H9 (cell line): ENCODE measurements at regions not wholly inside any gene's neighbourhood (a gene's known extent, or its start where the extent isn't known, plus 50 kb on each side); places are given as distances from the start of the nearest gene placed in this dataset. TPM values are rescaled to one million over a fixed set of nuclear protein-coding genes. Genes with fewer than 3 reads are reported as not detected.

Experiments used
- DNase-seq: peaks from one replicate; pipeline ENCODE4 v3.0.0-alpha.2; 2017
- H2AFZ ChIP-seq: one replicate; pipeline ENCODE4 v1.6.1; 2013; ENCODE audit warnings: mild to moderate bottlenecking, low read length, control low read depth, moderate library complexity
- H2AK5ac ChIP-seq: 2 replicates; pipeline ENCODE4 v1.6.1; 2013; ENCODE audit warnings: low read length, control low read depth, mixed read lengths; ENCODE audit not compliant: insufficient read length
- H2BK120ac ChIP-seq: one replicate; pipeline ENCODE4 v1.6.1; 2013; ENCODE audit warnings: low read depth, mild to moderate bottlenecking, low read length, control low read depth, inconsistent platforms; ENCODE audit not compliant: poor library complexity, severe bottlenecking
- H2BK12ac ChIP-seq: 2 replicates; pipeline ENCODE4 v1.6.1; 2013; ENCODE audit warnings: low read length, control low read depth, mixed read lengths, low read depth; ENCODE audit not compliant: insufficient read length
- H2BK15ac ChIP-seq: 2 replicates; pipeline ENCODE4 v1.6.1; 2013; ENCODE audit warnings: low read depth, low read length, control low read depth
- H2BK20ac ChIP-seq: one replicate; pipeline ENCODE4 v1.6.1; 2013; ENCODE audit warnings: low read depth, mild to moderate bottlenecking, low read length, control low read depth, inconsistent platforms; ENCODE audit not compliant: poor library complexity, severe bottlenecking
- H2BK5ac ChIP-seq: 2 replicates; pipeline ENCODE4 v1.6.1; 2013; ENCODE audit warnings: low read length, control low read depth, mixed read lengths; ENCODE audit not compliant: insufficient read length
- H3K14ac ChIP-seq: 2 replicates; pipeline ENCODE4 v1.6.1; 2013; ENCODE audit warnings: low read length, control low read depth; ENCODE audit not compliant: insufficient read depth
- H3K18ac ChIP-seq: 2 replicates; pipeline ENCODE4 v1.6.1; 2013; ENCODE audit warnings: low read depth, mild to moderate bottlenecking, mixed read lengths, low read length, control low read depth; ENCODE audit not compliant: insufficient read length
- H3K23ac ChIP-seq: 2 replicates; pipeline ENCODE4 v1.6.1; 2013; ENCODE audit warnings: low read length, control low read depth, mixed read lengths, low read depth; ENCODE audit not compliant: insufficient read length
- H3K23me2 ChIP-seq: 2 replicates; pipeline ENCODE4 v1.6.1; 2013; ENCODE audit warnings: low read depth, mild to moderate bottlenecking, mixed read lengths, low read length, control low read depth; ENCODE audit not compliant: insufficient read length, poor library complexity, severe bottlenecking
- H3K27ac ChIP-seq: 2 replicates; pipeline ENCODE4 v1.5.1; 2013; ENCODE audit warnings: low read length, control low read depth, mixed read lengths, low read depth; ENCODE audit not compliant: insufficient read length
- H3K27me3 ChIP-seq: 2 replicates; pipeline ENCODE4 v1.6.1; 2013; ENCODE audit warnings: low read length, control low read depth, inconsistent platforms; ENCODE audit not compliant: insufficient read depth
- H3K4ac ChIP-seq: 2 replicates; pipeline ENCODE4 v1.6.1; 2013; ENCODE audit warnings: low read depth, mild to moderate bottlenecking, control low read depth, inconsistent platforms, low read length, moderate library complexity
- H3K4me1 ChIP-seq: 2 replicates; pipeline ENCODE4 v1.6.1; 2013; ENCODE audit warnings: low read length, control low read depth, inconsistent platforms; ENCODE audit not compliant: insufficient read depth
- H3K4me2 ChIP-seq: 2 replicates; pipeline ENCODE4 v1.6.1; 2013; ENCODE audit warnings: low read length, control low read depth, mixed read lengths; ENCODE audit not compliant: insufficient read length, insufficient read depth
- H3K56ac ChIP-seq: 2 replicates; pipeline ENCODE4 v1.6.1; 2013; ENCODE audit warnings: low read depth, mild to moderate bottlenecking, mixed read lengths, low read length, control low read depth; ENCODE audit not compliant: insufficient read length
- H3K79me1 ChIP-seq: 2 replicates; pipeline ENCODE4 v1.6.1; 2013; ENCODE audit warnings: low read depth, mild to moderate bottlenecking, moderate library complexity, low read length, control low read depth, inconsistent platforms; ENCODE audit not compliant: insufficient read depth, poor library complexity, severe bottlenecking
- H3K79me2 ChIP-seq: 2 replicates; pipeline ENCODE4 v1.6.1; 2013; ENCODE audit warnings: low read length, control low read depth, inconsistent platforms; ENCODE audit not compliant: insufficient read depth
- H3K9ac ChIP-seq: 2 replicates; pipeline ENCODE4 v1.6.1; 2013; ENCODE audit warnings: low read length, control low read depth, mixed read lengths; ENCODE audit not compliant: insufficient read length; ENCODE audit errors: extremely low read depth
- H3K9me3 ChIP-seq: one replicate; pipeline ENCODE4 v1.6.1; 2013; ENCODE audit warnings: low read depth, low read length, inconsistent platforms; ENCODE audit not compliant: control insufficient read depth
- H3T11ph ChIP-seq: one replicate; pipeline ENCODE4 v1.6.1; 2013; ENCODE audit warnings: mild to moderate bottlenecking, low read length, control low read depth, inconsistent platforms
- H4K20me1 ChIP-seq: one replicate; pipeline ENCODE4 v1.6.1; 2013; ENCODE audit not compliant: control insufficient read depth, insufficient read length, insufficient read depth
- H4K5ac ChIP-seq: 2 replicates; pipeline ENCODE4 v1.6.1; 2013; ENCODE audit warnings: low read depth, mild to moderate bottlenecking, mixed read lengths, low read length, control low read depth; ENCODE audit not compliant: insufficient read length
- H4K8ac ChIP-seq: replicated peaks from 2 replicates; pipeline ENCODE4 v1.6.1; 2013; ENCODE audit warnings: low read length, control low read depth, mixed read lengths, low read depth; ENCODE audit not compliant: insufficient read length
- H4K91ac ChIP-seq: 2 replicates; pipeline ENCODE4 v1.6.1; 2013; ENCODE audit warnings: low read depth, mild to moderate bottlenecking, moderate library complexity, mixed read lengths, low read length, control low read depth; ENCODE audit not compliant: insufficient read length
- H3K27ac Mint-ChIP-seq, 3 experiments: 2 replicates in 2 of 3; 3 replicates in 1 of 3; pipeline ENCODE4 v1.8.0; 2020 to 2021; ENCODE audit warnings: mixed read lengths in 3 of 3, mild to moderate bottlenecking in 1 of 3, moderate library complexity in 1 of 3
- H3K27me3 Mint-ChIP-seq: 2 replicates; pipeline ENCODE4 v1.8.0; 2021; ENCODE audit warnings: low read depth, mild to moderate bottlenecking, moderate library complexity, mixed read lengths
- H3K36me3 Mint-ChIP-seq, 3 experiments: 2 replicates in 2 of 3; 3 replicates in 1 of 3; pipeline ENCODE4 v1.8.0; 2020 to 2021; ENCODE audit warnings: low read depth in 3 of 3, mixed read lengths in 3 of 3; ENCODE audit not compliant: insufficient read depth in 1 of 3
- H3K4me1 Mint-ChIP-seq, 2 experiments: 2 replicates each; pipeline ENCODE4 v1.8.0; 2020; ENCODE audit warnings: mixed read lengths in 2 of 2
- H3K4me3 Mint-ChIP-seq, 2 experiments: 2 replicates in 1 of 2; 3 replicates in 1 of 2; pipeline ENCODE4 v1.8.0; 2020 to 2021; ENCODE audit warnings: mild to moderate bottlenecking in 2 of 2, mixed read lengths in 2 of 2, moderate library complexity in 1 of 2
- H3K9me3 Mint-ChIP-seq, 2 experiments: 2 replicates in 1 of 2; 3 replicates in 1 of 2; pipeline ENCODE4 v1.8.0; 2020; ENCODE audit warnings: mild to moderate bottlenecking in 2 of 2, mixed read lengths in 2 of 2, moderate library complexity in 1 of 2
- CTCF ChIP-seq: fragments of 200-600 bp; sonication (generic); conservative IDR thresholded peaks from 3 replicates; pipeline ENCODE4 v1.8.0; 2021; ENCODE audit warnings: antibody characterized with exemption, mild to moderate bottlenecking
- WGBS: extraction: QIAGEN DNeasy Blood & Tissue Kit; methylation state at CpG from one replicate; pipeline ENCODE4 v1.1.7; 2013; ENCODE audit warnings: missing lambda C conversion rate, low lambda C conversion rate, mixed read lengths; ENCODE audit not compliant: insufficient read length; ENCODE audit errors: extremely low coverage; 5-methylcytosine and 5-hydroxymethylcytosine counted together
- microRNA-seq: library from miRNA; unstranded; fragments of <30 nt; microRNA quantifications from one replicate; pipeline ENCODE4, GENCODE V29; 2020; ENCODE audit warnings: borderline microRNAs expressed

DNA sequence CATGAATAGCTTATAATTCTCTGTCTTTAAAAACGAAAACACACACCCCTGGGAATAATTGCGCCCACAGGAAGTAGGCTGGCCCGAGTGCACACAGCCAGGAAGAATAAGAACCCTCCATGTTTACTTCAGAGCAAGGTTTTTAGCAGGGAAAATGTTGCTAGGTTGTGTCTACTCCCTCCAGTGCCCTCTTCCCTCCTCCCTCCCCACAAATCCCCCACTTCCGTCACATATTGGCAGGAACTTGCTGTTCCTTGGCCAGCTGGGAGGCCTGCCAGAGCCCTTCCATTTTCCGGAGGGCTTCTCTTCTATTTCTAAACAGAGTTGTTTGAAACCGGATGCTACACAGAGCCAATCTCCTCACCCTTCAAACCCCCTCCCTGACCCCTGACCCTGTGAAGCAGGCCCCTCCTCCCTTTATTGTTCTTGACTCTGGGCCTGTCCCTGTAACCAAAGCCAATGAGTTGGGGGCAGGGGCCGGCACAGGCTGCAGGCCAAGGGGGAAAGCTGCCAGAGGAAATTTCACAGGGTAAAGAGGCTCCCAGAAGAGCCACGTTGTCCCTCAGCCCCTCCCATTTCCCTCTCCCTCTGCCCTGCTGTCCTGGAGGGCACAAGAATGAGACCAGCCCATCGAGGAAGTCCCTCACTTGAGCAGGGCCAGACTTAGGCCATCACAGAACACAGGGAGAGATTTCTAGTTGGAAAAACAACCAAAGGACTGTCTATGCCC lies 49.8 kb upstream of the LGALSL start:
- H4K8ac ChIP-seq: no peak overlapping the region
- no peak for TF ChIP-seq CTCF
- peaks cover 44 to 55% of the 10 kb centered on the region in 2 experiments for H3K4me1 Mint-ChIP-seq
- no peak overlapping the region for H2BK20ac ChIP-seq
- peak overlapping the region; percentile 48 for H2AFZ ChIP-seq
- H3K23me2 ChIP-seq: peaks cover 5% of the 10 kb centered on the region
- no peaks in the 10 kb centered on the region for H3K9me3 ChIP-seq
- H2BK15ac ChIP-seq: no peak overlapping the region
- H3K27ac ChIP-seq: peak overlapping the region; percentile 49
- H4K20me1 ChIP-seq: no peaks in the 10 kb centered on the region
- peak overlapping the region; percentile 11 for H3T11ph ChIP-seq
- no peaks in the 10 kb centered on the region for H3K79me1 ChIP-seq
- DNase-seq: peak; percentile 91
- no peak overlapping the region for H3K23ac ChIP-seq
- H4K91ac ChIP-seq: no peak overlapping the region
- H3K79me2 ChIP-seq: no peaks in the 10 kb centered on the region
- H2BK120ac ChIP-seq: peak overlapping the region; percentile 63
- no peaks in the 10 kb centered on the region for H3K27me3 ChIP-seq
- H3K4me3 Mint-ChIP-seq: peak overlapping the region; percentile 47 to 73
- H4K5ac ChIP-seq: no peak overlapping the region
- H2BK12ac ChIP-seq: no peak overlapping the region
- H3K9ac ChIP-seq: no peak overlapping the region
- no peaks in the 10 kb centered on the region for H3K9me3 Mint-ChIP-seq
- peaks cover 16% of the 10 kb centered on the region for H3K4me1 ChIP-seq
- peak overlapping the region; percentile 98 for H3K27ac Mint-ChIP-seq
- WGBS: no CpG with 5 or more reads among the region's 9 CpGs
- peak overlapping the region; percentile 81 for H3K18ac ChIP-seq
- H2AK5ac ChIP-seq: no peak overlapping the region
- no peaks in the 10 kb centered on the region for H3K27me3 Mint-ChIP-seq
- no peak overlapping the region for H3K4ac ChIP-seq
- peak overlapping the region; percentile 13 for H3K56ac ChIP-seq
- no peak overlapping the region for H2BK5ac ChIP-seq
- 0 out of 7 replicates have a peak, but pooled peaks cover 0 to 1% (median 0%) of the 10 kb centered on the region in 3 experiments for H3K36me3 Mint-ChIP-seq
- H3K14ac ChIP-seq: peak overlapping the region; percentile 84
- H3K4me2 ChIP-seq: peak overlapping the region; percentile 63

Small RNA genes lying in the stretch of these regions (microRNA-seq; reads per million reads assigned to microRNA genes)
- gene MIR4433A (not detected), gene MIR4433B (not detected)
